ENCODE measurements at regions not wholly inside any gene's neighbourhood (a gene's known extent, or its start where the extent isn't known, plus 50 kb on each side); places are given as distances from the start of the nearest gene placed in this dataset.

GRCh38 chr1:213512316-213512715 lies 461.3 kb downstream of the RPS6KC1 start:
- TF ChIP-seq CTCF (IDR thresholded peaks at IDR 0.05) (no peak), EP300 (IDR thresholded peaks at IDR 0.05; ENCODE audit: low read depth) (no peak), POLR2A (IDR thresholded peaks at IDR 0.05) (no peak)
